ENCODE measurements at regions not wholly inside any gene's neighbourhood (a gene's known extent, or its start where the extent isn't known, plus 50 kb on each side); places are given as distances from the start of the nearest gene placed in this dataset.

- in situ Hi-C loops (cut with MboI; ENCODE audit: low sequenced_read_pairs) = no loop called here
Observed at GRCh38 chr10:4101918-4102654, 317.1 kb upstream of the KLF6 start.

- in situ Hi-C loops (cut with MboI; ENCODE audit: low sequenced_read_pairs) = no loop called here
Observed at GRCh38 chr10:4100380-4100779, 315.4 kb upstream of the KLF6 start.

DNA sequence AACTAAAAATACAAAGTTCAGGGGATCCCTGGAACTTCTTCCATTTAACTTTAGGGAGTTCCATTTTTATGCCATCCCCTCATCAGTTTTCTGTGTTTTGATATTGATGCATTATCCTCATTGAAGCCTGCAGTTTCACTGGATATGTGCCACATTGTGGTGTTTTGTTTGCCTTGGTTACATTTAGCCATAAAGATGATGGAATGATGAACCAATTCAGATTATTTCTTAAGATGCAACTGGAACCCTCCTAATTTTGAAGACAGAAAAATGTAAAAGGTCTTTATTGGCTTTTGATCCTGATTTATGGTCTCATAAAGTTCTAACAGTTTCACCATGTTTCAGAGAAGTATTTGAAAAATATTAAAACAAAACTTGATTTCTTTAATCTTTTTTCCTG, 314.2 kb upstream of the KLF6 start:
- in situ Hi-C loops (cut with MboI; ENCODE audit: low sequenced_read_pairs) = no loop called here

GRCh38 chr10:4095166-4095917, 310.3 kb upstream of the KLF6 start:
- in situ Hi-C loops (cut with MboI; ENCODE audit: low sequenced_read_pairs) = no loop called here

DNA sequence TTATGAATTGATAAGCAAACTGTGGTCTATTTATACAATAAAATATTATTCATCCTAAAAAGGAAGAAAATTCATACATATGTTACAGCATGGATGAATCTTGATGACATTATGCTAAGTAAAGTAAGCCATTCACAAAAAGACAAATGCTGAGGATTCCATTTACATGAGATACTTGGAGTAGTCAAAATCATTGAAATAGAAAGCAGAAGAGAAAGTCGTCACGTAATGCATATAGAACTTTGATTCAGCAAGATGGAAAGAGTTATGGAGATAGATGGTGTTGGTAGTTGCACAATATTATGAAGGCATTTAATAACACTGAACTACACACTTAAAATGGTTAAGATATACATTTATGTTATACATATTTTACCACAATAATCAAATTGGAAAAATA, 309.7 kb upstream of the KLF6 start:
- in situ Hi-C loops (cut with MboI; ENCODE audit: low sequenced_read_pairs) = no loop called here

DNA sequence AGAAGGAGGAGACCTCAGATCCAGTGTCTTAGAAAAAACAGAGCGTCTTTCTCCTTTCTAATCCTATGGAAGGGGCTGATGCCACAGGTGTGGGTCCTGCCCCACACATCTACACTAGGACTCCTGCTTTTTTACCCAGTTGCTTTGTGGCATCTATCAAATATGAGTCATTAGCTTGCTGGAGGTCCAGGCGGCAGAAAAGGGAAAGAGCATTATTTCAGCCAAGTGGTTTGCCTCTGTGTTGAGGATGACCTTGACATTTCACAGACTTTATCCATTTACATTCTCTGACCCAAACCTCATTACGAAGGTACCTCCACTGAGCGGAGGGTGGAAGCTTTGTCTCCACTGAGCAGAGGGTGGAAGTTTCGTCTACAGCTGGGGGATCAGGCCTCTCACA, 308.4 kb upstream of the KLF6 start:
- in situ Hi-C loops (cut with MboI; ENCODE audit: low sequenced_read_pairs) = no loop called here

- in situ Hi-C loops (cut with MboI; ENCODE audit: low sequenced_read_pairs) = no loop called here
Observed at GRCh38 chr10:4088354-4089066, 303.5 kb upstream of the KLF6 start.

DNA sequence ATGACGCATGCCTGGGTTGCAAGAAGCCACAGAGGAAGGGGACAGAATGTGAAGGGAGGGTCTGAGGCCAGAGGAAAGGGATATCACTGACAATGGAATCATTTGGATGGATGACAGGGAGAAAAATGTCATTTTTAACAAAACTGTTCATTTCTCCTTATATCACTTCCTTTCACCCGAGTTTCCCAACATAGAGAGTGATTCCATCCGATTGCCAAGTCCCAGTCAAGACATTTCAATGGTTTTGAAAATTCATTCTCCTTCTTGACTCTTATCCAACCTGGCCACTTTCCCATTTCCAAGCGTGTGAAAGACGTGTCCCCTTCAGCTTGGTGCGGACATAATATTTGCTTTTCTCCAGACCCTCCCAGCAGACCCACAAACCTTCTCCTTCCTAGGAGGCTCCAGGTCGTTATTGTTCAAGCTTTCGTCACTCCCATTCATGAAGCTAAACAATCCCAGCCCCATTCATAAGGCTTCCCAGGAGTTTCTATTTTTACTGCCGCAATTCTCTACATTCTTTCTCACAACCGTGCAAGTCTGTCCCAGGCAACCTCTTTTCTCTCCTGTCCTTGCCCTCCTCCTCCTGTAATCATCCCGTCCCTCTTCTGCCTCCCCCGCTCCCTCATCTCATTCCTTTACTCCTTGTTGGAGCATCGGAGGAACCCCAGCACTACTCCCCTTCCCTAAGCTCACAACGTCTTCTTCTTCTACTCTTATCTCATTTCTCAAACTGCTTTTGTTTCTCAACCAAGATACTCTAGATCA, 301.3 kb upstream of the KLF6 start:
- in situ Hi-C loops (cut with MboI; ENCODE audit: low sequenced_read_pairs) = no loop called here

GRCh38 chr10:4083509-4084003, 298.5 kb upstream of the KLF6 start:
- in situ Hi-C loops (cut with MboI; ENCODE audit: low sequenced_read_pairs) = no loop called here

DNA sequence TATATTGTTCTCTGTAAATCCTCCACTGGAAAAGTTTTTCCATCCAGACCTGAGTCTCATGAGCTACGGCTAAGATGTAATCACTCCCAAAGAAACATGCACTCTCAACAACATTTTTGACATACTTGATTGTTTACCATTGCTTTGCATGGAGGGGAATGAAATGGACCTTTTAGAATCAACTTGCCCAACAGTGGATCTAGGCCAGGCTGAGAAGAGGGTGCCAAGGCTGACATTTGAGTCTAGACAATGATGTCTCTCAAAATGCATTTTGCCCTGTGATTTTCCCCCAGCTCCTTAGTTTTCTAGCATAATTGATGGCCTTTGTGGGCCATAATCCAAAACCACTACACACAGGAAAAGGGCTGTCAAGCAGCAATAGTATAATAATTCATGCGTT, 297.9 kb upstream of the KLF6 start:
- in situ Hi-C loops (cut with MboI; ENCODE audit: low sequenced_read_pairs) = no loop called here

DNA sequence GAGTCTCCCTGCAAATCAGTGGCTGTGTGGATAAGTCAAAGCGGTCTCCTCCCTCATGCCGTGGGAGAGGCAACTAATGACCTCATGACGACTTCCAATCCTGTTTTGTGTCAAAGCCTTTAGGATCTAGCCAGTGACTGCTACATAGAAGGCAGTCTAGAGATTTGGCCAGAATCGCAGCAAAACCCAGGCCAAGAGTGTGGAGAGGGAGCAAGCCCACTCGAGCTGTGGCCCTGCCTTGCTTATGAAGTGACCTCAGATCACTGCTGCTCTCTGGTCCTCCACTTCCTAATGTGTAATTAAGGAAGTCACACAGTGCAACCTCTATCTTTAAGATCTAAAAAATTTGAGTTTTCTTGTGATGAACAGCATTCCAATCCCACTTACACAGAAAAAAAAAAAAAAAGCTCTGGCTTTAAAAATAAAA, 296.7 kb upstream of the KLF6 start:
- in situ Hi-C loops (cut with MboI; ENCODE audit: low sequenced_read_pairs) = no loop called here

GRCh38 chr10:4080225-4080805, 295.3 kb upstream of the KLF6 start:
- in situ Hi-C loops (cut with MboI; ENCODE audit: low sequenced_read_pairs) = no loop called here

DNA sequence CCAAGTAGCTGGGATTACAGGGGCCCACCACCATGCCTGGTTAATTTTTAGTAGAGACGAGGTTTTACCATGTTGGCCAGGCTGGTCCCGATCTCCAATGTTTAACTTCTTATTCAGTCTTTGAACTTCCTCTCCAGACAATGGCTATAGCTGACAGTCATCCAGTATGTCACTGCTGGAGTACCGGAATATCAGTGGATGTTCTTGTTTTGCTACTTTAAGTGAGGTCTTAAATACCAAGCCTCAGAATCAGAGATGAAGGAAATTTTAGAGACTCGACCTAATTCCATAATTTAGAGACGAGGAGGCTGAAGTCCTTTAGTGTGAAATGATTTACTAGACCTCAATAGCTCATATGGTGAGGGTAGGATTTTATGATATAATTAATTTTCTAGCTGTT, 294.8 kb upstream of the KLF6 start:
- in situ Hi-C loops (cut with MboI; ENCODE audit: low sequenced_read_pairs) = no loop called here

GRCh38 chr10:4077804-4078203, 292.8 kb upstream of the KLF6 start:
- in situ Hi-C loops (cut with MboI; ENCODE audit: low sequenced_read_pairs) = no loop called here

DNA sequence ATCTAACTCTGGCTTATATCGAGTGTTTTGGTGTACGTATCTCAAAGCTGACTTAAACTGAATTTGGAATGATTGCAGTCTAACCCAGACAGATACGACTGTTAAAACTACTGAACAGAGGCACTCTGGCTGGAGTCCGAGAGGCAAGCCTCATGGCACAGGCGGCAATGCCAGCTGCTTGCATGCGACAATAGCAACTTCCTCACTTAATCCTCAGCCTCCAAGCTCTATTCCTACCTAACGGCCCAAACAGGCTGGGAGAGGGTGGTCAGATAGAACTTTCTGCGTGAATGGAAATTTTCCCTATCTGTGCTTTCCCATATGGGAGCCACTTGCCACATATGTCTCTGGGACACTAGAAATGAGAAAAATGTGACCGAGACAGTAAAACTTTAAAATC, 292.0 kb upstream of the KLF6 start:
- in situ Hi-C loops (cut with MboI; ENCODE audit: low sequenced_read_pairs) = no loop called here

DNA sequence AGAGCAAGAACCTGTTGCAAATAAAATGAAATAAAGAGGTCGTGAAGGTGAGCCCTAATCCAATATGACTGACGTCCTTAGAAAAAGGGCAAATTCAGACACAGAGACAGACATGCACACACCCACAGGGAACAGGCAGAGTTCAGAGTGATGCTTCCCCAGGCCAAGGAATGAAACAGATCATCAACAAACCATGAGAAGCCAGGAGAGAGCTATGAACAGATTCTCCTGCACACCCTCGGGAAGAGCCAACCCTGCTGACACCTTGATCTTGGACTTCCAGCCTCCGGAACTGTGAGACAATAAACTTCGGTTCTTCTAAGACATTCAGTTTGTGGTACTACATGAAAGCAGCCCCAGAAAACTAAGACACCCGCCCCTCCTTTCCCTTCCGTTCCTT, 290.4 kb upstream of the KLF6 start:
- in situ Hi-C loops (cut with MboI; ENCODE audit: low sequenced_read_pairs) = no loop called here

GRCh38 chr10:4074545-4075407, 289.8 kb upstream of the KLF6 start:
- in situ Hi-C loops (cut with MboI; ENCODE audit: low sequenced_read_pairs) = no loop called here

GRCh38 chr10:4073912-4074311, 288.9 kb upstream of the KLF6 start:
- in situ Hi-C loops (cut with MboI; ENCODE audit: low sequenced_read_pairs) = no loop called here

- in situ Hi-C loops (cut with MboI; ENCODE audit: low sequenced_read_pairs) = no loop called here
Observed at GRCh38 chr10:4070921-4071660, 286.1 kb upstream of the KLF6 start.

All from HL-60/S4 treated with phorbol 12-myristate 13-acetate at 8.2 ng/mL for 4 days and 3 days (cell line).